ENCODE measurements at regions not wholly inside any gene's neighbourhood (a gene's known extent, or its start where the extent isn't known, plus 50 kb on each side); places are given as distances from the start of the nearest gene placed in this dataset.

- TF ChIP-seq EZH2phosphoT487 (conservative IDR thresholded peaks at IDR 0.05; ENCODE audit: low read length): no peak
- TF ChIP-seq CTCF (IDR thresholded peaks at IDR 0.05; ENCODE audit: insufficient read depth, low read length, poor library complexity, severe bottlenecking): no peak
- no peak overlapping the region for H3K4me2 ChIP-seq (ENCODE audit: low read depth, low read length, poor library complexity, severe bottlenecking)
- H4K20me1 ChIP-seq (ENCODE audit: low read depth, low read length): no peaks in the 10 kb centered on the region
- no peaks in the 10 kb centered on the region for H3K36me3 ChIP-seq (ENCODE audit: low read length)
- no peak overlapping the region for H3K4me3 ChIP-seq (ENCODE audit: insufficient read depth, low read length, poor library complexity, severe bottlenecking)
- no peaks in the 10 kb centered on the region for H3K9me2 ChIP-seq (replicated peaks; ENCODE audit: insufficient read depth, low read length)
- H3K27ac ChIP-seq (ENCODE audit: low read depth, low read length): no peak overlapping the region
- no peak overlapping the region for H3K9ac ChIP-seq (ENCODE audit: low read length)
- H3K27me3 ChIP-seq (ENCODE audit: low read length): no peaks in the 10 kb centered on the region
- no peaks in the 10 kb centered on the region for H3K9me3 ChIP-seq (ENCODE audit: insufficient read depth, low read length)
- no peak overlapping the region for H2AFZ ChIP-seq (ENCODE audit: low read depth, low read length, severe bottlenecking)
- H3K79me2 ChIP-seq (ENCODE audit: insufficient read depth, low read length): no peaks in the 10 kb centered on the region
- H3F3A ChIP-seq (ENCODE audit: insufficient read depth): no peaks in the 10 kb centered on the region
Measured at GRCh38 chr4:151561551-151562256, 152.7 kb downstream of the FHIP1A start.

GRCh38 chr4:151563194-151563593 is 154.2 kb downstream of the FHIP1A start:
- Histone ChIP-seq H3K27ac (ENCODE audit: low read depth, low read length) (no peak overlapping the region), H3K4me2 (ENCODE audit: low read depth, low read length, poor library complexity, severe bottlenecking) (no peak overlapping the region), H4K20me1 (ENCODE audit: low read depth, low read length) (no peaks in the 10 kb centered on the region), H3K9me2 (replicated peaks; ENCODE audit: insufficient read depth, low read length) (no peaks in the 10 kb centered on the region), H3K79me2 (ENCODE audit: insufficient read depth, low read length) (no peaks in the 10 kb centered on the region), H3K4me3 (ENCODE audit: insufficient read depth, low read length, poor library complexity, severe bottlenecking) (no peak overlapping the region), H3K9me3 (ENCODE audit: insufficient read depth, low read length) (no peaks in the 10 kb centered on the region), H3K36me3 (ENCODE audit: low read length) (no peaks in the 10 kb centered on the region), H3F3A (ENCODE audit: insufficient read depth) (no peaks in the 10 kb centered on the region), H3K9ac (ENCODE audit: low read length) (no peak overlapping the region), H3K27me3 (ENCODE audit: low read length) (no peaks in the 10 kb centered on the region), H2AFZ (ENCODE audit: low read depth, low read length, severe bottlenecking) (no peak overlapping the region)
- TF ChIP-seq CTCF (IDR thresholded peaks at IDR 0.05; ENCODE audit: insufficient read depth, low read length, poor library complexity, severe bottlenecking) (no peak), EZH2phosphoT487 (conservative IDR thresholded peaks at IDR 0.05; ENCODE audit: low read length) (no peak)

GRCh38 chr4:151564321-151564720 is 155.3 kb downstream of the FHIP1A start:
- H3K36me3 ChIP-seq (ENCODE audit: low read length): no peaks in the 10 kb centered on the region
- no peak overlapping the region for H3K27ac ChIP-seq (ENCODE audit: low read depth, low read length)
- no peaks in the 10 kb centered on the region for H3K27me3 ChIP-seq (ENCODE audit: low read length)
- no peak overlapping the region for H3K4me2 ChIP-seq (ENCODE audit: low read depth, low read length, poor library complexity, severe bottlenecking)
- no peaks in the 10 kb centered on the region for H3K9me2 ChIP-seq (replicated peaks; ENCODE audit: insufficient read depth, low read length)
- H3F3A ChIP-seq (ENCODE audit: insufficient read depth): no peaks in the 10 kb centered on the region
- no peak overlapping the region for H3K9ac ChIP-seq (ENCODE audit: low read length)
- H3K79me2 ChIP-seq (ENCODE audit: insufficient read depth, low read length): no peaks in the 10 kb centered on the region
- H4K20me1 ChIP-seq (ENCODE audit: low read depth, low read length): no peaks in the 10 kb centered on the region
- no peaks in the 10 kb centered on the region for H3K9me3 ChIP-seq (ENCODE audit: insufficient read depth, low read length)
- H3K4me3 ChIP-seq (ENCODE audit: insufficient read depth, low read length, poor library complexity, severe bottlenecking): no peak overlapping the region
- no peak overlapping the region for H2AFZ ChIP-seq (ENCODE audit: low read depth, low read length, severe bottlenecking)
- no peak for TF ChIP-seq EZH2phosphoT487 (conservative IDR thresholded peaks at IDR 0.05; ENCODE audit: low read length)
- TF ChIP-seq CTCF (IDR thresholded peaks at IDR 0.05; ENCODE audit: insufficient read depth, low read length, poor library complexity, severe bottlenecking): no peak

Data from SU-DHL-6 (cell line).